Common myeloid progenitor, CD34-positive (primary cell): ENCODE measurements at regions not wholly inside any gene's neighbourhood (a gene's known extent, or its start where the extent isn't known, plus 50 kb on each side); places are given as distances from the start of the nearest gene placed in this dataset.

Experiments
- CTCF ChIA-PET: fragments of 350-600 bp; sonication (Branson Sonifier 250); formaldehyde crosslinking; loops from one replicate; lab custom pipeline; 2021; ENCODE audit warnings: antibody characterized with exemption; lab: Charles Lee
- POLR2A ChIA-PET: fragments of 350-600 bp; sonication (Branson Sonifier 250); formaldehyde crosslinking; loops from one replicate; lab custom pipeline; 2021; ENCODE audit warnings: antibody characterized with exemption; lab: Charles Lee
- DNase-seq, 3 donors: peaks; one replicate each; pipeline versions ENCODE4 v3.0.0 to v3.0.0-alpha.2; 2013
- H3K27ac ChIP-seq, 2 experiments: 1 replicate in 1 of 2; 2 replicates in 1 of 2; pipeline ENCODE4 v1.7.0; 2013; ENCODE audit warnings: inconsistent platforms in 2 of 2, low read length in 2 of 2, mild to moderate bottlenecking in 2 of 2, low read depth in 1 of 2, moderate library complexity in 1 of 2; ENCODE audit not compliant: severe bottlenecking in 2 of 2, insufficient read depth in 1 of 2, poor library complexity in 1 of 2
- H3K27me3 ChIP-seq, 5 experiments: replicated peaks in 2 of 5; 1 replicate in 3 of 5; 2 replicates in 2 of 5; pipeline versions ENCODE4 v1.6.1 to v1.7.0; 2013; ENCODE audit warnings: low read length in 4 of 5, mild to moderate bottlenecking in 2 of 5, moderate library complexity in 2 of 5, inconsistent platforms in 1 of 5; ENCODE audit not compliant: insufficient read depth in 5 of 5, control insufficient read depth in 4 of 5
- H3K36me3 ChIP-seq, 4 experiments: 1 replicate in 2 of 4; 2 replicates in 2 of 4; pipeline versions ENCODE4 v1.6.1 to v1.7.0; 2013; ENCODE audit warnings: low read length in 3 of 4, control low read depth in 1 of 4, mild to moderate bottlenecking in 1 of 4; ENCODE audit not compliant: control insufficient read depth in 4 of 4, insufficient read depth in 4 of 4
- H3K4me1 ChIP-seq, 4 experiments: 1 replicate in 3 of 4; 2 replicates in 1 of 4; pipeline versions ENCODE4 v1.6.1 to v1.7.1; 2013; ENCODE audit warnings: low read length in 3 of 4, mild to moderate bottlenecking in 3 of 4, control low read depth in 1 of 4, inconsistent platforms in 1 of 4, moderate library complexity in 1 of 4; ENCODE audit not compliant: control insufficient read depth in 4 of 4, insufficient read depth in 4 of 4; ENCODE audit errors: control extremely low read depth in 1 of 4
- H3K4me3 ChIP-seq, 7 experiments: 1 replicate in 4 of 7; 2 replicates in 3 of 7; pipeline versions ENCODE4 v1.5.1 to v1.7.0; 2013; ENCODE audit warnings: mild to moderate bottlenecking in 7 of 7, low read length in 6 of 7, moderate library complexity in 6 of 7, inconsistent platforms in 2 of 7, low read depth in 2 of 7, control low read depth in 1 of 7; ENCODE audit not compliant: insufficient read depth in 4 of 7, control insufficient read depth in 1 of 7; ENCODE audit errors: extremely low read depth in 1 of 7
- H3K9me3 ChIP-seq, 5 experiments: 1 replicate in 4 of 5; 2 replicates in 1 of 5; pipeline versions ENCODE4 v1.6.1 to v1.7.1; 2013; ENCODE audit warnings: low read length in 4 of 5, mild to moderate bottlenecking in 2 of 5, inconsistent platforms in 1 of 5, low read depth in 1 of 5, moderate library complexity in 1 of 5; ENCODE audit not compliant: control insufficient read depth in 4 of 5, insufficient read depth in 2 of 5; ENCODE audit errors: control extremely low read depth in 1 of 5
- WGBS: methylation state at CpG from one replicate; pipeline ENCODE4 v1.1.5; 2013; ENCODE audit not compliant: insufficient coverage; 5-methylcytosine and 5-hydroxymethylcytosine counted together

GRCh38 chr15:37819191-37819590 lies 115.2 kb upstream of the TMCO5A start:
- Histone ChIP-seq H3K27me3 (no peaks in the 10 kb centered on the region), H3K36me3 (no peaks in the 10 kb centered on the region), H3K9me3 (no peaks in the 10 kb centered on the region), H3K27ac (no peak overlapping the region), H3K4me3 (no peak overlapping the region), H3K4me1 (peaks cover 0 to 7% (median 0%) of the 10 kb centered on the region in 4 experiments)
- CTCF ChIA-PET, result no interaction called here
- no CpG with 5 or more reads among the region's 1 CpG for WGBS
- POLR2A ChIA-PET, result interaction anchor here (0.6 kb wide), 1 partner anchor 1508 kb away, joined by 3 read pairs; no protein-coding TSS in a partner anchor
- no peak for DNase-seq

GRCh38 chr15:37820380-37821128 lies 113.9 kb upstream of the TMCO5A start:
- POLR2A ChIA-PET, result no interaction called here
- Histone ChIP-seq H3K9me3 (no peaks in the 10 kb centered on the region), H3K4me3 (no peak overlapping the region), H3K4me1 (peaks cover 0 to 20% (median 4%) of the 10 kb centered on the region in 4 experiments), H3K27me3 (no peaks in the 10 kb centered on the region), H3K27ac (no peak overlapping the region), H3K36me3 (no peaks in the 10 kb centered on the region)
- WGBS, result 100% methylated on average over 8 of the region's 10 CpGs
- no peak for DNase-seq
- CTCF ChIA-PET, result no interaction called here

GRCh38 chr15:37823601-37824275 lies 110.7 kb upstream of the TMCO5A start:
- no peak overlapping the region for H3K4me3 ChIP-seq
- no peaks in the 10 kb centered on the region for H3K9me3 ChIP-seq
- no peaks in the 10 kb centered on the region for H3K36me3 ChIP-seq
- H3K4me1 ChIP-seq, result peaks cover 0 to 22% (median 4%) of the 10 kb centered on the region in 4 experiments
- CTCF ChIA-PET, result interaction anchor here (1.1 kb wide), 1 partner anchor 8 kb away, joined by 3 read pairs; no protein-coding TSS in a partner anchor
- DNase-seq, result no peak
- 93% methylated on average over 3 of the region's 10 CpGs for whole genome bisulfite sequencing
- no peak overlapping the region for H3K27ac ChIP-seq
- POLR2A ChIA-PET, result no interaction called here
- H3K27me3 ChIP-seq, result no peaks in the 10 kb centered on the region

- H3K9me3 ChIP-seq, result no peaks in the 10 kb centered on the region
- H3K27ac ChIP-seq, result no peak overlapping the region
- CTCF ChIA-PET, result interaction anchor here (1.0 to 1.6 kb wide), 5 partner anchors 9 to 142 kb away, joined by 3 to 5 read pairs (median 3); no protein-coding TSS in a partner anchor
- H3K4me1 ChIP-seq, result peaks cover 0 to 22% (median 4%) of the 10 kb centered on the region in 4 experiments
- H3K36me3 ChIP-seq, result no peaks in the 10 kb centered on the region
- POLR2A ChIA-PET, result interaction anchor here (0.5 kb wide), 1 partner anchor 457 kb away, joined by 3 read pairs; no protein-coding TSS in a partner anchor
- no peak overlapping the region for H3K4me3 ChIP-seq
- WGBS, result 26% methylated on average over 6 of the region's 6 CpGs
- H3K27me3 ChIP-seq, result no peaks in the 10 kb centered on the region
- peak; percentile 57 to 95 (median 93) for DNase-seq
Measured at GRCh38 chr15:37824717-37825382, 109.6 kb upstream of the TMCO5A start.

- no peak overlapping the region for H3K4me3 ChIP-seq
- ChIA-PET POLR2A (no interaction called here), CTCF (interaction anchor here (0.8 to 1.2 kb wide), 2 partner anchors 9 to 47 kb away, joined by 3 read pairs; no protein-coding TSS in a partner anchor)
- no CpG with 5 or more reads among the region's 3 CpGs for WGBS
- no peak for DNase-seq
- peaks cover 0 to 5% (median 3%) of the 10 kb centered on the region in 5 experiments for H3K9me3 ChIP-seq
- H3K4me1 ChIP-seq, result no peaks in the 10 kb centered on the region
- H3K27me3 ChIP-seq, result no peaks in the 10 kb centered on the region
- no peaks in the 10 kb centered on the region for H3K36me3 ChIP-seq
- no peak overlapping the region for H3K27ac ChIP-seq
Measured at GRCh38 chr15:37837276-37837675, 97.2 kb upstream of the TMCO5A start.

- no peak for DNase-seq
- Histone ChIP-seq H3K4me1 (no peaks in the 10 kb centered on the region), H3K27ac (no peak overlapping the region), H3K27me3 (no peaks in the 10 kb centered on the region), H3K4me3 (no peak overlapping the region), H3K36me3 (no peaks in the 10 kb centered on the region), H3K9me3 (no peaks in the 10 kb centered on the region)
- ChIA-PET CTCF (no interaction called here), POLR2A (no interaction called here)
- WGBS, result no CpG with 5 or more reads among the region's 3 CpGs
Measured at GRCh38 chr15:37847776-37848175, 86.7 kb upstream of the TMCO5A start.
